H1 (cell line): ENCODE measurements at regions not wholly inside any gene's neighbourhood (a gene's known extent, or its start where the extent isn't known, plus 50 kb on each side); places are given as distances from the start of the nearest gene placed in this dataset.

Experiments
- CTCF ChIA-PET: fragments of 300-600 bp; sonication (Branson Sonifier 250); formaldehyde crosslinking; loops from one replicate; lab custom pipeline; 2021; ENCODE audit not compliant: partially characterized antibody; lab: Charles Lee
- POLR2A ChIA-PET: fragments of 300-600 bp; sonication (Branson Sonifier 250); formaldehyde crosslinking; loops from one replicate; lab custom pipeline; 2021; ENCODE audit warnings: inconsistent platforms; ENCODE audit not compliant: partially characterized antibody; lab: Charles Lee
- DNase-seq, 2 experiments: peaks; one replicate each; pipeline versions ENCODE4 v3.0.0 to v3.0.0-alpha.2; 2010 to 2022; ENCODE audit warnings: low spot score in 2 of 2, low read depth in 1 of 2, mixed read lengths in 1 of 2
- FAIRE-seq: peaks from 2 replicates; lab custom pipeline; 2011; peaks lifted over from hg19 to GRCh38; lab: Jason Lieb, UNC
- H2AFZ ChIP-seq: 2 replicates; pipeline ENCODE4 v1.8.1; 2012; ENCODE audit warnings: low read length, inconsistent platforms
- H2AK5ac ChIP-seq: 2 replicates; pipeline ENCODE4 v1.6.1; 2013; ENCODE audit warnings: low read depth, low read length
- H2BK120ac ChIP-seq: replicated peaks from 2 replicates; pipeline ENCODE3; 2013; ENCODE audit warnings: low read depth, low read length, inconsistent platforms
- H2BK12ac ChIP-seq: 2 replicates; pipeline ENCODE4 v1.6.1; 2013; ENCODE audit warnings: low read depth, low read length
- H2BK15ac ChIP-seq: 2 replicates; pipeline ENCODE4 v1.6.1; 2013; ENCODE audit warnings: low read length
- H2BK20ac ChIP-seq: 2 replicates; pipeline ENCODE4 v1.6.1; 2013; ENCODE audit warnings: low read length
- H2BK5ac ChIP-seq: 2 replicates; pipeline ENCODE4 v1.6.1; 2013; ENCODE audit warnings: low read depth, low read length
- H3K14ac ChIP-seq: 2 replicates; pipeline ENCODE4 v1.6.1; 2013; ENCODE audit warnings: inconsistent platforms; ENCODE audit not compliant: insufficient read length
- H3K18ac ChIP-seq: 2 replicates; pipeline ENCODE4 v1.6.1; 2013; ENCODE audit warnings: low read length; ENCODE audit errors: extremely low read depth
- H3K23ac ChIP-seq: 2 replicates; pipeline ENCODE4 v1.6.1; 2013; ENCODE audit warnings: inconsistent platforms; ENCODE audit not compliant: insufficient read length
- H3K23me2 ChIP-seq: 2 replicates; pipeline ENCODE4 v1.6.1; 2013; ENCODE audit warnings: low read depth, low read length
- H3K27ac ChIP-seq: 2 replicates; pipeline ENCODE4 v1.6.1; 2011; ENCODE audit warnings: low read depth, low read length, inconsistent platforms
- H3K27me3 ChIP-seq, 4 experiments: replicated peaks in 1 of 4; 1 replicate in 1 of 4; 2 replicates in 3 of 4; pipeline versions ENCODE4 v1.6.1 to v1.8.1; 2011 to 2013; ENCODE audit warnings: low read length in 3 of 4, mild to moderate bottlenecking in 3 of 4, inconsistent platforms in 2 of 4, mixed read lengths in 2 of 4, moderate library complexity in 1 of 4; ENCODE audit not compliant: control insufficient read depth in 3 of 4, insufficient read depth in 3 of 4; ENCODE audit errors: extremely low read depth in 1 of 4
- H3K36me3 ChIP-seq, 4 experiments: 2 replicates each; pipeline versions ENCODE4 v1.6.1 to v1.8.1; 2011 to 2013; ENCODE audit warnings: mild to moderate bottlenecking in 4 of 4, low read length in 3 of 4, moderate library complexity in 2 of 4, control low read depth in 1 of 4, inconsistent platforms in 1 of 4; ENCODE audit not compliant: insufficient read depth in 4 of 4, control insufficient read depth in 2 of 4
- H3K4ac ChIP-seq: replicated peaks from 2 replicates; pipeline ENCODE3; 2013; ENCODE audit warnings: low read length, low read depth, mixed read lengths, inconsistent platforms; ENCODE audit not compliant: insufficient read length
- H3K4me1 ChIP-seq, 4 experiments: replicated peaks in 1 of 4; 1 replicate in 1 of 4; 2 replicates in 3 of 4; pipeline versions ENCODE4 v1.6.1 to v1.8.1; 2011 to 2013; ENCODE audit warnings: low read length in 3 of 4, inconsistent platforms in 2 of 4, mixed read lengths in 1 of 4; ENCODE audit not compliant: insufficient read depth in 4 of 4, control insufficient read depth in 3 of 4
- H3K4me2 ChIP-seq, 2 experiments: 2 replicates each; pipeline versions ENCODE4 v1.6.1 to v1.8.1; 2011 to 2013; ENCODE audit warnings: low read depth in 2 of 2, low read length in 2 of 2, control low read depth in 1 of 2, inconsistent platforms in 1 of 2, mild to moderate bottlenecking in 1 of 2; ENCODE audit not compliant: insufficient read depth in 1 of 2
- H3K4me3 ChIP-seq, 4 experiments: fragments of 200-600, 300-600 bp in 1 of 4; sonication (generic), shearing (Covaris generic), sonication (Bioruptor Twin) in 1 of 4; 2 replicates each; pipeline versions ENCODE4 v1.5.1 to v1.8.1; 2011 to 2016; ENCODE audit warnings: low read length in 4 of 4, low read depth in 3 of 4, control low read depth in 2 of 4, inconsistent platforms in 2 of 4, mild to moderate bottlenecking in 2 of 4, mixed read lengths in 1 of 4, moderate library complexity in 1 of 4; ENCODE audit not compliant: insufficient read depth in 2 of 4; ENCODE audit errors: extremely low read depth in 1 of 4
- H3K56ac ChIP-seq: replicated peaks from 2 replicates; pipeline ENCODE3; 2013; ENCODE audit warnings: low read depth, mild to moderate bottlenecking, mixed read lengths, low read length, inconsistent platforms; ENCODE audit not compliant: insufficient read length
- H3K79me1 ChIP-seq: 2 replicates; pipeline ENCODE4 v1.6.1; 2013; ENCODE audit warnings: low read depth, low read length, control low read depth
- H3K79me2 ChIP-seq, 2 experiments: 2 replicates each; pipeline versions ENCODE4 v1.6.1 to v1.8.1; 2012 to 2013; ENCODE audit warnings: low read length in 2 of 2, mild to moderate bottlenecking in 2 of 2, inconsistent platforms in 1 of 2; ENCODE audit not compliant: insufficient read depth in 2 of 2, control insufficient read depth in 1 of 2
- H3K9ac ChIP-seq, 4 experiments: replicated peaks in 1 of 4; 1 replicate in 1 of 4; 2 replicates in 3 of 4; pipeline versions ENCODE4 v1.6.1 to v1.8.1; 2011 to 2013; ENCODE audit warnings: low read depth in 3 of 4, low read length in 3 of 4, control low read depth in 2 of 4, mild to moderate bottlenecking in 2 of 4, moderate library complexity in 2 of 4, inconsistent platforms in 1 of 4; ENCODE audit errors: extremely low read depth in 1 of 4
- H3K9me3 ChIP-seq, 2 experiments: 2 replicates each; pipeline versions ENCODE4 v1.6.1 to v1.8.1; 2012 to 2013; ENCODE audit warnings: mild to moderate bottlenecking in 2 of 2, moderate library complexity in 2 of 2, control low read depth in 1 of 2, inconsistent platforms in 1 of 2, low read depth in 1 of 2, low read length in 1 of 2, mixed read lengths in 1 of 2; ENCODE audit not compliant: insufficient read depth in 2 of 2
- H4K20me1 ChIP-seq, 2 experiments: replicated peaks in 1 of 2; 2 replicates each; pipeline versions ENCODE3 to v1.8.1; 2011 to 2013; ENCODE audit warnings: inconsistent platforms in 2 of 2, low read length in 2 of 2, mild to moderate bottlenecking in 1 of 2; ENCODE audit not compliant: insufficient read depth in 2 of 2, control insufficient read depth in 1 of 2
- H4K5ac ChIP-seq: 2 replicates; pipeline ENCODE4 v1.6.1; 2013; ENCODE audit warnings: low read length, low read depth, mixed read lengths, inconsistent platforms; ENCODE audit not compliant: insufficient read length
- H4K8ac ChIP-seq: 2 replicates; pipeline ENCODE4 v1.8.0; 2013; ENCODE audit warnings: mild to moderate bottlenecking, moderate library complexity, low read length, inconsistent platforms; ENCODE audit not compliant: insufficient read depth; ENCODE audit errors: extremely low read depth
- H4K91ac ChIP-seq: replicated peaks from 2 replicates; pipeline ENCODE3; 2013; ENCODE audit warnings: low read length, mixed read lengths, inconsistent platforms; ENCODE audit not compliant: insufficient read length
- ATF3 ChIP-seq: IDR thresholded peaks from 2 replicates; pipeline ENCODE4 v1.6.1; 2011; ENCODE audit warnings: low read depth, mild to moderate bottlenecking, low read length; ENCODE audit not compliant: insufficient read depth
- CTBP2 ChIP-seq: IDR thresholded peaks from 2 replicates; pipeline ENCODE4 v1.7.0; 2011; ENCODE audit warnings: borderline replicate concordance, mild to moderate bottlenecking, moderate library complexity, mixed read lengths, low read length; ENCODE audit not compliant: insufficient read depth, insufficient read length
- GTF2F1 ChIP-seq: IDR thresholded peaks from 2 replicates; pipeline ENCODE4 v1.6.1; 2012; ENCODE audit warnings: low read depth, low read length, improper control_type of control experiment, borderline replicate concordance
- JUND ChIP-seq: IDR thresholded peaks from 2 replicates; pipeline ENCODE4 v1.6.1; 2011; ENCODE audit warnings: mild to moderate bottlenecking, improper control_type of control experiment, low read length
- NRF1 ChIP-seq: IDR thresholded peaks from 2 replicates; pipeline ENCODE4 v1.6.1; 2011; ENCODE audit warnings: mild to moderate bottlenecking, low read depth, low read length, improper control_type of control experiment
- POU5F1 ChIP-seq: IDR thresholded peaks from 2 replicates; pipeline ENCODE4 v1.6.1; 2011; ENCODE audit warnings: low read depth, mild to moderate bottlenecking, low read length, moderate library complexity
- RBBP5 ChIP-seq: IDR thresholded peaks from 2 replicates; pipeline ENCODE4 v1.7.1; 2012; ENCODE audit warnings: low read depth, mild to moderate bottlenecking, inconsistent platforms, low read length, moderate library complexity, borderline replicate concordance
- RNF2 ChIP-seq: fragments of 200-900, 300-1000 bp; sonication (generic); IDR thresholded peaks from 2 replicates; pipeline ENCODE4 v1.7.1; 2016; ENCODE audit warnings: borderline replicate concordance, low read depth, mild to moderate bottlenecking, antibody characterized with exemption, low read length; ENCODE audit not compliant: poor library complexity, severe bottlenecking; ENCODE audit errors: missing control alignments
- SAP30 ChIP-seq: fragments of 300-600 bp; sonication (generic); IDR thresholded peaks from 2 replicates; pipeline ENCODE4 v1.7.1; 2012; ENCODE audit warnings: low read length, moderate library complexity, mild to moderate bottlenecking, inconsistent platforms; ENCODE audit not compliant: insufficient read depth, insufficient replicate concordance
- SIRT6 ChIP-seq: IDR thresholded peaks from one replicate; pipeline ENCODE4 v1.7.1; 2012; ENCODE audit warnings: low read length, inconsistent platforms
- TAF1 ChIP-seq: IDR thresholded peaks from 2 replicates; pipeline ENCODE4 v1.6.1; 2011; ENCODE audit warnings: mild to moderate bottlenecking, low read depth, low read length
- TBP ChIP-seq: IDR thresholded peaks from 2 replicates; pipeline ENCODE4 v1.6.1; 2011; ENCODE audit warnings: low read depth, low read length, improper control_type of control experiment
- USF2 ChIP-seq: IDR thresholded peaks from 2 replicates; pipeline ENCODE4 v1.6.1; 2011; ENCODE audit warnings: low read length, improper control_type of control experiment
- WGBS, 2 experiments: shearing (Covaris generic) in 1 of 2; methylation state at CpG; one replicate each; pipeline versions ENCODE4 v1.1.6 to v1.1.7; 2013 to 2015; ENCODE audit warnings: low lambda C conversion rate in 2 of 2, mixed read lengths in 2 of 2, inconsistent platforms in 1 of 2, low coverage in 1 of 2, missing lambda C conversion rate in 1 of 2; ENCODE audit not compliant: insufficient replicate concordance in 2 of 2, insufficient coverage in 1 of 2, insufficient read length in 1 of 2; ENCODE audit errors: extremely low coverage in 1 of 2, missing lambda C conversion rate in 1 of 2; 5-methylcytosine and 5-hydroxymethylcytosine counted together

- H3K23ac ChIP-seq = no peak overlapping the region
- TF ChIP-seq TAF1 (no peak), POU5F1 (no peak), GTF2F1 (no peak), NRF1 (no peak), USF2 (no peak), SAP30 (no peak), ATF3 (no peak), RBBP5 (no peak), RNF2 (no peak), TBP (no peak), SIRT6 (no peak), JUND (no peak), CTBP2 (no peak)
Measured at GRCh38 chr1:187790724-187791123, 962.0 kb downstream of the PLA2G4A start.

More at GRCh38 chr1:187790724-187791123, 962.0 kb downstream of the PLA2G4A start:
- Histone ChIP-seq H2BK120ac (no peak overlapping the region), H4K20me1 (no peaks in the 10 kb centered on the region), H3K4me3 (no peak overlapping the region), H3K4me1 (peaks cover 0 to 3% (median 0%) of the 10 kb centered on the region in 4 experiments; a peak in 1 of 7 replicates), H4K5ac (no peak overlapping the region), H2BK20ac (no peak overlapping the region), H3K56ac (no peak overlapping the region), H3K4me2 (no peak overlapping the region), H3K79me1 (no peaks in the 10 kb centered on the region), H2AK5ac (no peak overlapping the region), H3K4ac (no peak overlapping the region), H3K18ac (no peak overlapping the region), H3K23me2 (no peaks in the 10 kb centered on the region; the same call in 1 of the 2 replicates), H3K9ac (no peak overlapping the region), H3K27me3 (no peaks in the 10 kb centered on the region), H3K36me3 (no peaks in the 10 kb centered on the region), H3K79me2 (no peaks in the 10 kb centered on the region), H3K9me3 (no peaks in the 10 kb centered on the region), H4K91ac (no peak overlapping the region), H2AFZ (no peak overlapping the region), H3K27ac (no peak overlapping the region), H4K8ac (no peak overlapping the region), H2BK5ac (no peak overlapping the region), H2BK15ac (no peak overlapping the region), H3K14ac (no peak overlapping the region), H2BK12ac (no peak overlapping the region)
- CTCF ChIA-PET = no interaction called here
- POLR2A ChIA-PET = no interaction called here
- 86 to 100% methylated on average over 1 of the region's 1 CpG for WGBS, 2 experiments
- FAIRE-seq (no peak), DNase-seq (no peak)
